Panc1 (cell line): ENCODE measurements at regions not wholly inside any gene's neighbourhood (a gene's known extent, or its start where the extent isn't known, plus 50 kb on each side); places are given as distances from the start of the nearest gene placed in this dataset.

Experiments used
- ATAC-seq: fragments of 200-7000 bp; cut with Tn5 transposase; 2 replicates; pipeline ENCODE4 v1.9.1; 2020; ENCODE audit warnings: mild to moderate bottlenecking, moderate library complexity
- BruUV-seq: library from RNA; stranded (reverse); fragments of 400-500 nt; replicated peaks from 2 replicates; lab custom pipeline; 2021; lab: Mats Ljungman, UMichigan
- CTCF ChIA-PET: fragments of 300-600 bp; sonication (Branson Sonifier 250); formaldehyde crosslinking; loops from one replicate; lab custom pipeline; 2022; ENCODE audit warnings: antibody characterized with exemption; lab: Charles Lee
- POLR2A ChIA-PET: fragments of 300-600 bp; sonication (Branson Sonifier 250); formaldehyde crosslinking; loops from one replicate; lab custom pipeline; 2022; ENCODE audit warnings: antibody characterized with exemption; lab: Charles Lee
- DNase-seq: peaks from one replicate; pipeline ENCODE4 v3.0.0-alpha.2; 2010; ENCODE audit warnings: low read depth, low spot score
- H3K27ac ChIP-seq: 2 replicates; pipeline ENCODE4 v1.5.1; 2011; ENCODE audit warnings: mild to moderate bottlenecking, low read length, inconsistent platforms
- H3K27me3 ChIP-seq: fragments of 200-500 bp; sonication (Bioruptor generic); 2 replicates; pipeline ENCODE4 v1.6.0; 2014; ENCODE audit warnings: low read length, inconsistent platforms; ENCODE audit not compliant: control insufficient read depth, insufficient read depth
- H3K36me3 ChIP-seq: fragments of 200-500 bp; sonication (Bioruptor generic); 2 replicates; pipeline ENCODE4 v1.5.1; 2014; ENCODE audit warnings: inconsistent platforms, mild to moderate bottlenecking, low read length, moderate library complexity; ENCODE audit not compliant: control insufficient read depth, insufficient read depth
- H3K4me1 ChIP-seq: 2 replicates; pipeline ENCODE4 v1.5.1; 2011; ENCODE audit warnings: inconsistent platforms, mild to moderate bottlenecking, low read length, moderate library complexity; ENCODE audit not compliant: control insufficient read depth, insufficient read depth
- H3K4me3 ChIP-seq, 2 experiments: 2 replicates each; pipeline ENCODE4 v1.5.1; 2011 to 2012; ENCODE audit warnings: low read depth in 2 of 2, low read length in 2 of 2, mild to moderate bottlenecking in 2 of 2, inconsistent platforms in 1 of 2, moderate library complexity in 1 of 2
- H3K9me3 ChIP-seq: fragments of 200-500 bp; sonication (Bioruptor generic); 2 replicates; pipeline ENCODE4 v1.5.1; 2014; ENCODE audit warnings: low read depth, mild to moderate bottlenecking, inconsistent platforms, low read length, moderate library complexity; ENCODE audit not compliant: control insufficient read depth, insufficient read depth
- CTCF ChIP-seq: fragments of 450-650 bp; IDR thresholded peaks from 2 replicates; pipeline ENCODE4 v1.5.1; 2017; ENCODE audit warnings: mild to moderate bottlenecking
- POLR2AphosphoS5 ChIP-seq: IDR thresholded peaks from 2 replicates; pipeline ENCODE4 v1.6.1; 2012; ENCODE audit warnings: mild to moderate bottlenecking, low read depth, low read length, moderate library complexity
- REST ChIP-seq, 2 experiments: IDR thresholded peaks; 2 replicates each; pipeline ENCODE4 v1.6.1; 2011 to 2012; ENCODE audit warnings: low read depth in 2 of 2, control low read depth in 1 of 2, low read length in 1 of 2, mild to moderate bottlenecking in 1 of 2, moderate library complexity in 1 of 2; ENCODE audit not compliant: insufficient read depth in 1 of 2
- SIN3A ChIP-seq: IDR thresholded peaks from 2 replicates; pipeline ENCODE4 v1.6.1; 2012; ENCODE audit warnings: low read depth, mild to moderate bottlenecking, low read length, moderate library complexity, borderline replicate concordance; ENCODE audit not compliant: insufficient read depth
- TCF7L2 ChIP-seq: IDR thresholded peaks from 2 replicates; pipeline ENCODE4 v1.6.1; 2011; ENCODE audit warnings: mild to moderate bottlenecking, low read depth, low read length, inconsistent platforms
- in situ Hi-C: cut with HindIII; loops from 2 replicates; pipeline ENCODE4 v1.10.0; 2016; ENCODE audit warnings: low sequenced_read_pairs, low pct_unique_long_range_greater_than_20kb
- intact Hi-C: fragments of 100-400 bp; cut with micrococcal nuclease; formaldehyde crosslinking; loops from one replicate; pipeline ENCODE4 v1.10.0; 2022; ENCODE audit not compliant: unreplicated experiment

GRCh38 chr2:126539101-126539500 lies 116.9 kb upstream of the GYPC start:
- TF ChIP-seq REST (IDR thresholded peaks at IDR 0.05; ENCODE audit: insufficient read depth in 1 of 2, low read depth in 2 of 2, low read length in 1 of 2) = no peak
- TF ChIP-seq SIN3A = no peak
- no peak for TF ChIP-seq POLR2AphosphoS5
- TF ChIP-seq CTCF = no peak
- no peak for TF ChIP-seq TCF7L2
- H3K4me3 ChIP-seq = no peak overlapping the region
- in situ Hi-C loops (no loop called here), intact Hi-C loops (no loop called here)
- DNase-seq = no peak
- CTCF ChIA-PET = no interaction called here
- POLR2A ChIA-PET = no interaction called here
- H3K9me3 ChIP-seq = peaks cover 8% of the 10 kb centered on the region; the same call in 1 of the 2 replicates
- no TSS peak for BruUV-seq
- no peak for ATAC-seq
- H3K36me3 ChIP-seq = no peaks in the 10 kb centered on the region
- no peak overlapping the region for H3K27ac ChIP-seq
- H3K27me3 ChIP-seq = no peaks in the 10 kb centered on the region
- H3K4me1 ChIP-seq = no peaks in the 10 kb centered on the region

GRCh38 chr2:126542247-126542646 lies 113.7 kb upstream of the GYPC start:
- H3K4me1 ChIP-seq = no peaks in the 10 kb centered on the region
- POLR2A ChIA-PET = no interaction called here
- in situ Hi-C loops (no loop called here), intact Hi-C loops (no loop called here)
- H3K9me3 ChIP-seq = peaks cover 8% of the 10 kb centered on the region; the same call in 1 of the 2 replicates
- H3K4me3 ChIP-seq = no peak overlapping the region
- BruUV-seq = no TSS peak
- no peak for ATAC-seq
- TF ChIP-seq POLR2AphosphoS5 = no peak
- TF ChIP-seq TCF7L2 = no peak
- no peak for TF ChIP-seq REST (IDR thresholded peaks at IDR 0.05; ENCODE audit: insufficient read depth in 1 of 2, low read depth in 2 of 2, low read length in 1 of 2)
- TF ChIP-seq CTCF = no peak
- TF ChIP-seq SIN3A = no peak
- no peaks in the 10 kb centered on the region for H3K27me3 ChIP-seq
- no peaks in the 10 kb centered on the region for H3K36me3 ChIP-seq
- H3K27ac ChIP-seq = no peak overlapping the region
- CTCF ChIA-PET = no interaction called here
- no peak for DNase-seq
